K562 (cell line): ENCODE measurements at regions not wholly inside any gene's neighbourhood (a gene's known extent, or its start where the extent isn't known, plus 50 kb on each side); places are given as distances from the start of the nearest gene placed in this dataset.

ENCODE experiments used
- ATAC-seq: fragments of 200-7000 bp; cut with Tn5 transposase; 3 replicates; pipeline ENCODE4 v1.9.1; 2020; ENCODE audit warnings: moderate library complexity
- BruUV-seq: library from RNA; stranded (reverse); fragments of 400-500 nt; replicated peaks from 2 replicates; lab custom pipeline; 2021; lab: Mats Ljungman, UMichigan
- CTCF ChIA-PET: fragments of 300-600 bp; formaldehyde crosslinking; extraction: SDS; loops from one replicate; lab custom pipeline; 2021; ENCODE audit warnings: low intra/inter-chr PET ratio; lab: Yijun Ruan, JAX
- POLR2A ChIA-PET: fragments of 300-600, 350-650 bp; sonication (Branson Sonifier 250); formaldehyde crosslinking; extraction: SDS; loops from one replicate; lab custom pipeline; 2021; ENCODE audit warnings: antibody characterized with exemption, inconsistent platforms; lab: Yijun Ruan, JAX
- DNase-seq, 4 experiments: peaks; one replicate each; pipeline versions ENCODE4 v3.0.0 to v3.0.0-alpha.2; 2011 to 2018; ENCODE audit warnings: low spot score in 3 of 4, mixed read lengths in 3 of 4; ENCODE audit errors: extremely low read depth in 1 of 4
- FAIRE-seq: peaks from 2 replicates; lab custom pipeline; 2011; peaks lifted over from hg19 to GRCh38; lab: Jason Lieb, UNC
- H2AFZ ChIP-seq: 2 replicates; pipeline ENCODE4 v1.6.0; 2011; ENCODE audit warnings: low read depth, low read length, control low read depth, inconsistent platforms
- H3K27ac ChIP-seq: fragments of 200-600 bp; 3 replicates; pipeline ENCODE4 v1.8.0; 2011; ENCODE audit warnings: low read depth, mild to moderate bottlenecking, control low read depth, inconsistent platforms, low read length, moderate library complexity, mixed read lengths; ENCODE audit errors: extremely low read depth
- H3K27me3 ChIP-seq, 2 experiments: fragments of 300-600 bp in 1 of 2; 2 replicates in 1 of 2; 3 replicates in 1 of 2; pipeline versions ENCODE4 v1.6.0 to v1.8.0; 2011; ENCODE audit warnings: inconsistent platforms in 2 of 2, low read length in 2 of 2, mild to moderate bottlenecking in 1 of 2, mixed read lengths in 1 of 2, moderate library complexity in 1 of 2; ENCODE audit not compliant: control insufficient read depth in 2 of 2, insufficient read depth in 2 of 2
- H3K36me3 ChIP-seq: fragments of 300-600 bp; 3 replicates; pipeline ENCODE4 v1.8.0; 2011; ENCODE audit warnings: mild to moderate bottlenecking, low read length, inconsistent platforms; ENCODE audit not compliant: control insufficient read depth, insufficient read depth
- H3K4me1 ChIP-seq, 2 experiments: fragments of 200-600 bp in 1 of 2; replicated peaks in 1 of 2; 2 replicates in 1 of 2; 3 replicates in 1 of 2; pipeline versions ENCODE4 v1.5.1 to v1.8.0; 2011; ENCODE audit warnings: inconsistent platforms in 2 of 2, low read length in 2 of 2, mild to moderate bottlenecking in 1 of 2, mixed read lengths in 1 of 2, moderate library complexity in 1 of 2; ENCODE audit not compliant: control insufficient read depth in 2 of 2, insufficient read depth in 2 of 2
- H3K4me2 ChIP-seq: 2 replicates; pipeline ENCODE4 v1.6.1; 2011; ENCODE audit warnings: low read length, control low read depth, inconsistent platforms, mixed read lengths; ENCODE audit not compliant: insufficient read depth
- H3K4me3 ChIP-seq: fragments of 200-600 bp; sonication (generic), shearing (Covaris generic); 2 replicates; pipeline ENCODE4 v1.5.1; 2016; ENCODE audit warnings: control low read depth, inconsistent platforms
- H3K79me2 ChIP-seq: fragments of 200-600 bp; 3 replicates; pipeline ENCODE4 v1.8.0; 2011; ENCODE audit warnings: low read length, inconsistent platforms; ENCODE audit not compliant: control insufficient read depth, insufficient read depth
- H3K9ac ChIP-seq, 2 experiments: 2 replicates each; pipeline versions ENCODE4 v1.6.0 to v1.6.1; 2011; ENCODE audit warnings: low read depth in 2 of 2, low read length in 2 of 2, control low read depth in 1 of 2, inconsistent platforms in 1 of 2, mild to moderate bottlenecking in 1 of 2, mixed read lengths in 1 of 2; ENCODE audit not compliant: insufficient read depth in 1 of 2
- H3K9me1 ChIP-seq: one replicate; pipeline ENCODE4 v1.6.0; 2011; ENCODE audit warnings: inconsistent platforms, mild to moderate bottlenecking, low read length, moderate library complexity; ENCODE audit not compliant: control insufficient read depth, insufficient read depth
- H3K9me3 ChIP-seq: replicated peaks from 2 replicates; pipeline ENCODE4 v1.5.1; 2011; ENCODE audit warnings: low read depth, low read length, inconsistent platforms; ENCODE audit not compliant: control insufficient read depth, insufficient read depth
- H4K20me1 ChIP-seq: replicated peaks from 2 replicates; pipeline ENCODE4 v1.6.1; 2011; ENCODE audit warnings: low read length, inconsistent platforms, mixed read lengths; ENCODE audit not compliant: control insufficient read depth, insufficient read depth
- CBX8 ChIP-seq: fragments of 200-600 bp; sonication (generic); IDR thresholded peaks from 2 replicates; pipeline ENCODE4 v1.6.1; 2012; ENCODE audit warnings: borderline replicate concordance, mixed run types, low read depth, mild to moderate bottlenecking, moderate library complexity, mixed read lengths, low read length, control low read depth, inconsistent platforms; ENCODE audit not compliant: poor library complexity, severe bottlenecking; ENCODE audit errors: extremely low read depth
- DIDO1 ChIP-seq: fragments of 450-650 bp; IDR thresholded peaks from 2 replicates; pipeline ENCODE4 v1.6.1; 2016; ENCODE audit warnings: low read depth, missing biosample characterization, missing genetic modification characterization
- GATAD2B ChIP-seq: fragments of 450-650 bp; IDR thresholded peaks from 2 replicates; pipeline ENCODE4 v1.6.1; 2017; ENCODE audit warnings: mild to moderate bottlenecking, borderline replicate concordance
- POLR2AphosphoS2 ChIP-seq: IDR thresholded peaks from 2 replicates; pipeline ENCODE4 v1.6.1; 2012; ENCODE audit warnings: low read length, improper control_type of control experiment
- RFX1 ChIP-seq: fragments of 450-650 bp; IDR thresholded peaks from 2 replicates; pipeline ENCODE4 v1.6.1; 2016; ENCODE audit warnings: mild to moderate bottlenecking, moderate library complexity
- ZC3H11A ChIP-seq: IDR thresholded peaks from 2 replicates; pipeline ENCODE4 v1.6.1; 2012; ENCODE audit warnings: low read depth, low read length, improper control_type of control experiment
- ZNF140 ChIP-seq: fragments of 250-450 bp; sonication (Bioruptor Pico); IDR thresholded peaks from 2 replicates; pipeline ENCODE4 v1.8.0; 2021; ENCODE audit warnings: moderate library complexity, mild to moderate bottlenecking, inconsistent platforms
- WGBS: fragments of 100-300 bp; shearing (Covaris generic); methylation state at CpG from one replicate; pipeline ENCODE4 v1.1.6; 2016; ENCODE audit warnings: low coverage, mixed read lengths; ENCODE audit not compliant: insufficient coverage; ENCODE audit errors: missing lambda C conversion rate; 5-methylcytosine and 5-hydroxymethylcytosine counted together
- in situ Hi-C: fragments of 300-500 bp; cut with MboI; formaldehyde crosslinking; loops from 4 replicates; pipeline ENCODE4 v1.15.0; 2018; ENCODE audit warnings: inconsistent platforms, mixed read lengths
- intact Hi-C: fragments of 100-400 bp; cut with micrococcal nuclease; formaldehyde crosslinking; loops from 2 replicates; pipeline ENCODE4 v1.14.2; 2022

DNA sequence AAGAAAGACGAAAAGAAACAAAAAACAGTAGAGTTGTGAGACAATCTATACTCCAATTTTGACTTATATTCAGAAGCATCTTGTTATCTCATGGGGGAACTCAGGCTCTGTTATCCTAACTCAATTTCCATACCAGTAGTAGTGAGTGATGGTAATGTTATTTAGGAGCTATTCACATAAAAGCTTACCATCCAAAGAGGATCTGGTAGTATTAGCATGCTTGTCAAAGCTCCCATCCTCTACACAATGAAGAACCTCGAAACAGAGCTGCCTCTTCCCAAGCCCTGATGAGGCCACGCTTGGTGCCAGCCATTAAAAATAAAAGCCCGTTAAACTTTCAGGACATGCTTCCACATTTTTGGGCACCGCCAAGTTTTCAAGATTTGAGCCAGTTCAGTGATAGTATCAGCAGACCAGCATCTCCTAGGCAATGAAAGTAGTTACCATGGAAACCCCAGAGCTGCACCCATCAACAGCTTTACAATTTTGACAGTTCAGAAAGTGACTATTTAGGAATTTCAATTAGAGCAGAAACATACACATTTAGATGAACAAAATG lies 173.3 kb downstream of the CD83 start:
- Histone ChIP-seq H4K20me1 (no peaks in the 10 kb centered on the region), H3K27me3 (peaks cover 27 to 36% of the 10 kb centered on the region in 2 experiments), H3K9me1 (no peaks in the 10 kb centered on the region), H3K4me3 (no peak overlapping the region), H3K79me2 (no peaks in the 10 kb centered on the region), H3K36me3 (no peaks in the 10 kb centered on the region), H3K4me1 (no peaks in the 10 kb centered on the region; a peak in 1 of 5 replicates), H3K9me3 (no peaks in the 10 kb centered on the region), H3K27ac (no peak overlapping the region), H2AFZ (no peak overlapping the region), H3K4me2 (no peak overlapping the region), H3K9ac (no peak overlapping the region)
- FAIRE-seq (no peak), ATAC-seq (no peak), DNase-seq (no peak)
- intact Hi-C loops, result no loop called here
- CTCF ChIA-PET, result no interaction called here
- WGBS, result 4% methylated on average over 5 of the region's 5 CpGs
- in situ Hi-C loops, result no loop called here
- POLR2A ChIA-PET, result interaction anchor here (0.5 to 0.9 kb wide), 2 partner anchors 21 to 24 kb away, joined by 3 read pairs; no protein-coding TSS in a partner anchor
- TF ChIP-seq RFX1, result peak; percentile 84
- no peak for TF ChIP-seq POLR2AphosphoS2
- no peak for TF ChIP-seq ZNF140 (CRISPR knock-in tag)
- TF ChIP-seq CBX8, result peak; percentile 42
- TF ChIP-seq DIDO1 (tag), result no peak
- no peak for TF ChIP-seq ZC3H11A
- TF ChIP-seq GATAD2B, result no peak
- BruUV-seq, result no TSS peak
